GM12878 (cell line): ENCODE measurements at regions not wholly inside any gene's neighbourhood (a gene's known extent, or its start where the extent isn't known, plus 50 kb on each side); places are given as distances from the start of the nearest gene placed in this dataset.

Source experiments
- ATAC-seq: fragments of 200-7000 bp; cut with Tn5 transposase; 3 replicates; pipeline ENCODE4 v1.9.1; 2020; ENCODE audit warnings: mild to moderate bottlenecking, moderate library complexity
- BruUV-seq: library from RNA; stranded (reverse); fragments of 400-500 nt; replicated peaks from 2 replicates; lab custom pipeline; 2021; lab: Mats Ljungman, UMichigan
- CTCF ChIA-PET: fragments of 300-600 bp; sonication (Branson Sonifier 250); formaldehyde crosslinking; extraction: SDS; loops from one replicate; lab custom pipeline; 2021; ENCODE audit warnings: inconsistent platforms; lab: Yijun Ruan, JAX
- POLR2A ChIA-PET: fragments of 350-600 bp; formaldehyde crosslinking; extraction: SDS; loops from one replicate; lab custom pipeline; 2021; ENCODE audit warnings: inconsistent platforms; lab: Charles Lee
- RAD21 ChIA-PET: fragments of 300-600 bp; sonication (Branson Sonifier 250); formaldehyde crosslinking; loops from one replicate; lab custom pipeline; 2023; ENCODE audit warnings: antibody characterized with exemption; ENCODE audit not compliant: unreplicated experiment; lab: Charles Lee
- SMC1A ChIA-PET: fragments of 300-600 bp; sonication (Branson Sonifier 250); formaldehyde crosslinking; loops from one replicate; lab custom pipeline; 2023; ENCODE audit not compliant: unreplicated experiment, uncharacterized antibody; lab: Charles Lee
- DNase-seq: peaks from one replicate; pipeline ENCODE4 v3.0.0-alpha.2; 2011; ENCODE audit warnings: low read depth, low spot score
- FAIRE-seq: peaks from 3 replicates; lab custom pipeline; 2011; peaks lifted over from hg19 to GRCh38; lab: Jason Lieb, UNC
- H2AFZ ChIP-seq: 2 replicates; pipeline ENCODE4 v1.6.0; 2011; ENCODE audit warnings: low read depth, low read length, control low read depth; ENCODE audit not compliant: control insufficient read depth
- H3K27ac ChIP-seq: 2 replicates; pipeline ENCODE4 v1.5.1; 2011; ENCODE audit warnings: control low read depth; ENCODE audit not compliant: control insufficient read depth, insufficient read depth
- H3K27me3 ChIP-seq, 2 experiments: replicated peaks in 1 of 2; 2 replicates each; pipeline versions ENCODE4 v1.6.0 to v1.6.1; 2011; ENCODE audit warnings: low read length in 1 of 2; ENCODE audit not compliant: control insufficient read depth in 2 of 2, insufficient read depth in 2 of 2
- H3K36me3 ChIP-seq, 2 experiments: 2 replicates each; pipeline ENCODE4 v1.5.1; 2011; ENCODE audit warnings: low read length in 1 of 2; ENCODE audit not compliant: control insufficient read depth in 2 of 2, insufficient read depth in 2 of 2
- H3K4me1 ChIP-seq: 2 replicates; pipeline ENCODE4 v1.6.1; 2011; ENCODE audit warnings: mild to moderate bottlenecking, low read length, moderate library complexity, mixed read lengths; ENCODE audit not compliant: control insufficient read depth, insufficient read depth
- H3K4me2 ChIP-seq: 2 replicates; pipeline ENCODE4 v1.6.0; 2011; ENCODE audit warnings: control low read depth; ENCODE audit not compliant: control insufficient read depth, insufficient read depth
- H3K4me3 ChIP-seq: fragments of 200-600 bp; sonication (generic); 2 replicates; pipeline ENCODE4 v1.5.1; 2016
- H3K79me2 ChIP-seq: 2 replicates; pipeline ENCODE4 v1.6.0; 2011; ENCODE audit warnings: low read length; ENCODE audit not compliant: control insufficient read depth, insufficient read depth
- H3K9ac ChIP-seq: 2 replicates; pipeline ENCODE4 v1.8.0; 2011; ENCODE audit warnings: low read length, control low read depth, mixed read lengths; ENCODE audit not compliant: control insufficient read depth, insufficient read depth
- H3K9me3 ChIP-seq: replicated peaks from 3 replicates; pipeline ENCODE4 v1.5.1; 2011; ENCODE audit warnings: mild to moderate bottlenecking, low read length; ENCODE audit not compliant: control insufficient read depth, insufficient read depth
- H4K20me1 ChIP-seq: 2 replicates; pipeline ENCODE4 v1.6.0; 2011; ENCODE audit not compliant: control insufficient read depth, insufficient read depth
- GATAD2B ChIP-seq: fragments of 450-650 bp; conservative IDR thresholded peaks from 2 replicates; pipeline ENCODE4 v1.6.1; 2017; ENCODE audit warnings: low read depth, mild to moderate bottlenecking, moderate library complexity
- HCFC1 ChIP-seq: fragments of 150-350 bp; IDR thresholded peaks from 2 replicates; pipeline ENCODE4 v1.6.1; 2014; ENCODE audit warnings: low read length
- HDGF ChIP-seq: fragments of 450-650 bp; IDR thresholded peaks from 2 replicates; pipeline ENCODE4 v1.6.1; 2016; ENCODE audit warnings: antibody characterized with exemption
- HSF1 ChIP-seq: fragments of 150-350 bp; IDR thresholded peaks from 2 replicates; pipeline ENCODE4 v1.6.1; 2014; ENCODE audit warnings: mild to moderate bottlenecking, low read depth, low read length
- NR2F1 ChIP-seq: fragments of 450-650 bp; conservative IDR thresholded peaks from 2 replicates; pipeline ENCODE4 v1.6.1; 2017; ENCODE audit warnings: mild to moderate bottlenecking
- POU2F2 ChIP-seq: IDR thresholded peaks from 3 replicates; pipeline ENCODE4 v1.6.1; 2011; ENCODE audit warnings: low read depth, mild to moderate bottlenecking, low read length, borderline replicate concordance
- SKIL ChIP-seq: fragments of 450-650 bp; IDR thresholded peaks from 2 replicates; pipeline ENCODE4 v1.6.1; 2017; ENCODE audit warnings: mild to moderate bottlenecking, low read depth, inconsistent platforms; ENCODE audit not compliant: poor library complexity, severe bottlenecking
- SP1 ChIP-seq: IDR thresholded peaks from one replicate; pipeline ENCODE4 v1.6.1; 2011; ENCODE audit warnings: low read depth, low read length
- STAT3 ChIP-seq: IDR thresholded peaks from 2 replicates; pipeline ENCODE4 v1.6.1; 2011; ENCODE audit warnings: low read depth, low read length, improper control_type of control experiment
- USF1 ChIP-seq: IDR thresholded peaks from 2 replicates; pipeline ENCODE4 v1.6.1; 2011; ENCODE audit warnings: borderline replicate concordance, low read depth, mild to moderate bottlenecking, moderate library complexity, mixed read lengths, low read length; ENCODE audit not compliant: insufficient read depth; ENCODE audit errors: extremely low read length
- WRNIP1 ChIP-seq: IDR thresholded peaks from 2 replicates; pipeline ENCODE4 v1.6.1; 2011; ENCODE audit warnings: low read depth, low read length, improper control_type of control experiment, borderline replicate concordance
- ZNF622 ChIP-seq: fragments of 450-650 bp; IDR thresholded peaks from 2 replicates; pipeline ENCODE4 v1.6.1; 2017; ENCODE audit warnings: mild to moderate bottlenecking, inconsistent platforms
- WGBS: methylation state at CpG from one replicate; pipeline ENCODE4 v1.1.6; 2016; ENCODE audit warnings: low lambda C conversion rate; ENCODE audit not compliant: insufficient replicate concordance, insufficient coverage; ENCODE audit errors: missing lambda C conversion rate; 5-methylcytosine and 5-hydroxymethylcytosine counted together
- in situ Hi-C: fragments of 300-500 bp; cut with MboI; formaldehyde crosslinking; loops from 9 replicates; pipeline ENCODE4 v1.14.3; 2018; ENCODE audit warnings: mixed read lengths
- intact Hi-C: fragments of 100-400 bp; cut with micrococcal nuclease; formaldehyde crosslinking; loops from one replicate; pipeline ENCODE4 v1.14.2; 2022; ENCODE audit not compliant: unreplicated experiment
- TF ChIP-seq, protein P1 (sequence below): fragments of 450-650 bp; IDR thresholded peaks from 2 replicates; pipeline ENCODE4 v1.6.1; 2017; ENCODE audit warnings: mild to moderate bottlenecking, moderate library complexity

DNA sequence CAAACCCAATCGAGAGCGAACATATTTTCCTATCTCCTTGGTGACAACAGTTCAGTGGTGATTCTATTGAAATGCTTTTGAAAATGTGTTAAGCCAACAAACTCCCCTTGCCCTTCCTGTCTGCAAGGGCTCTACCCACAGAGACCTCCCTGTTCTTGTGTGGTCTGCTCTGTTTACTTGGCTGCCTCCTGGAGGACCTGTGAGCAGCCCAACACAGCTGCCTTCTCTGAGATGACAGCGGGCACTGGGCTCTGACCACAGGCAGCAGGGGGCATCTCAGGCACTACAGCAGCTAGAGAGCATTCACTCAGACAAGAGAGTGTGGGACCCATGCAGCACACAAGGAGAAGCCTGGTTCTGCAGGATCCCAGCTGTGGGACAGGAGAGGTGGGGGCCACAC is 416.4 kb downstream of the TCERG1L start:
- BruUV-seq, result no TSS peak

More for the DNA sequence above, 416.4 kb downstream of the TCERG1L start:
- 0% methylated on average over 3 of the region's 3 CpGs for WGBS
- FAIRE-seq, result no peak
- no peak for ATAC-seq
- Histone ChIP-seq H3K9ac (no peak overlapping the region), H3K9me3 (no peaks in the 10 kb centered on the region), H3K4me1 (no peaks in the 10 kb centered on the region), H3K4me3 (no peak overlapping the region), H3K79me2 (no peaks in the 10 kb centered on the region), H3K4me2 (no peak overlapping the region), H3K36me3 (no peaks in the 10 kb centered on the region), H3K27me3 (no peaks in the 10 kb centered on the region), H4K20me1 (no peaks in the 10 kb centered on the region), H3K27ac (no peak overlapping the region), H2AFZ (no peak overlapping the region)
- ChIA-PET RAD21 (no interaction called here), SMC1A (no interaction called here), CTCF (no interaction called here), POLR2A (no interaction called here)
- intact Hi-C loops, result no loop called here
- in situ Hi-C loops, result no loop called here
- DNase-seq, result no peak
- no peak for TF ChIP-seq POU2F2
- TF ChIP-seq GATAD2B, result no peak
- no peak for TF ChIP-seq SKIL
- no peak for TF ChIP-seq HSF1
- TF ChIP-seq NR2F1, result no peak
- TF ChIP-seq WRNIP1, result no peak
- no peak for TF ChIP-seq SP1
- TF ChIP-seq STAT3, result no peak
- no peak for TF ChIP-seq USF1
- TF ChIP-seq, protein P1, sequence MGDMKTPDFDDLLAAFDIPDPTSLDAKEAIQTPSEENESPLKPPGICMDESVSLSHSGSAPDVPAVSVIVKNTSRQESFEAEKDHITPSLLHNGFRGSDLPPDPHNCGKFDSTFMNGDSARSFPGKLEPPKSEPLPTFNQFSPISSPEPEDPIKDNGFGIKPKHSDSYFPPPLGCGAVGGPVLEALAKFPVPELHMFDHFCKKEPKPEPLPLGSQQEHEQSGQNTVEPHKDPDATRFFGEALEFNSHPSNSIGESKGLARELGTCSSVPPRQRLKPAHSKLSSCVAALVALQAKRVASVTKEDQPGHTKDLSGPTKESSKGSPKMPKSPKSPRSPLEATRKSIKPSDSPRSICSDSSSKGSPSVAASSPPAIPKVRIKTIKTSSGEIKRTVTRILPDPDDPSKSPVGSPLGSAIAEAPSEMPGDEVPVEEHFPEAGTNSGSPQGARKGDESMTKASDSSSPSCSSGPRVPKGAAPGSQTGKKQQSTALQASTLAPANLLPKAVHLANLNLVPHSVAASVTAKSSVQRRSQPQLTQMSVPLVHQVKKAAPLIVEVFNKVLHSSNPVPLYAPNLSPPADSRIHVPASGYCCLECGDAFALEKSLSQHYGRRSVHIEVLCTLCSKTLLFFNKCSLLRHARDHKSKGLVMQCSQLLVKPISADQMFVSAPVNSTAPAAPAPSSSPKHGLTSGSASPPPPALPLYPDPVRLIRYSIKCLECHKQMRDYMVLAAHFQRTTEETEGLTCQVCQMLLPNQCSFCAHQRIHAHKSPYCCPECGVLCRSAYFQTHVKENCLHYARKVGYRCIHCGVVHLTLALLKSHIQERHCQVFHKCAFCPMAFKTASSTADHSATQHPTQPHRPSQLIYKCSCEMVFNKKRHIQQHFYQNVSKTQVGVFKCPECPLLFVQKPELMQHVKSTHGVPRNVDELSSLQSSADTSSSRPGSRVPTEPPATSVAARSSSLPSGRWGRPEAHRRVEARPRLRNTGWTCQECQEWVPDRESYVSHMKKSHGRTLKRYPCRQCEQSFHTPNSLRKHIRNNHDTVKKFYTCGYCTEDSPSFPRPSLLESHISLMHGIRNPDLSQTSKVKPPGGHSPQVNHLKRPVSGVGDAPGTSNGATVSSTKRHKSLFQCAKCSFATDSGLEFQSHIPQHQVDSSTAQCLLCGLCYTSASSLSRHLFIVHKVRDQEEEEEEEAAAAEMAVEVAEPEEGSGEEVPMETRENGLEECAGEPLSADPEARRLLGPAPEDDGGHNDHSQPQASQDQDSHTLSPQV, result no peak
- no peak for TF ChIP-seq HCFC1
- no peak for TF ChIP-seq HDGF
- no peak for TF ChIP-seq ZNF622
